OCI-LY3 (cell line): ENCODE measurements at regions not wholly inside any gene's neighbourhood (a gene's known extent, or its start where the extent isn't known, plus 50 kb on each side); places are given as distances from the start of the nearest gene placed in this dataset.

Source experiments
- H2AFZ ChIP-seq: fragments of 200-600, 300-600 bp; shearing (Covaris generic); 2 replicates; pipeline ENCODE4 v1.6.0; 2014; ENCODE audit warnings: antibody characterized with exemption, low read depth, low read length
- H3K27ac ChIP-seq: fragments of 200-600, 300-600 bp; sonication (generic); 2 replicates; pipeline ENCODE4 v1.5.1; 2014; ENCODE audit warnings: mild to moderate bottlenecking, low read length, moderate library complexity, mixed read lengths
- H3K27me3 ChIP-seq: fragments of 200-600, 300-600 bp; sonication (generic); 2 replicates; pipeline ENCODE4 v1.6.1; 2014; ENCODE audit warnings: low read depth, low read length, mixed read lengths
- H3K36me3 ChIP-seq: fragments of 200-600, 300-600 bp; sonication (generic); replicated peaks from 2 replicates; pipeline ENCODE3; 2014; ENCODE audit warnings: low read depth, low read length, mixed read lengths
- H3K4me1 ChIP-seq: fragments of 300-600, 200-600 bp; sonication (generic); 2 replicates; pipeline ENCODE4 v1.6.1; 2014; ENCODE audit warnings: low read length, mixed read lengths
- H3K4me2 ChIP-seq: fragments of 200-600, 300-600 bp; sonication (generic); 2 replicates; pipeline ENCODE4 v1.6.1; 2014; ENCODE audit warnings: low read length, mixed read lengths
- H3K4me3 ChIP-seq: fragments of 300-600, 200-600 bp; sonication (generic); 2 replicates; pipeline ENCODE4 v1.5.1; 2014; ENCODE audit warnings: antibody characterized with exemption, mild to moderate bottlenecking, low read length, moderate library complexity
- H3K79me2 ChIP-seq: fragments of 300-600, 200-600 bp; shearing (Covaris generic); 2 replicates; pipeline ENCODE4 v1.6.1; 2014; ENCODE audit warnings: mild to moderate bottlenecking, low read length, mixed read lengths
- H3K9ac ChIP-seq: fragments of 300-600, 200-600 bp; shearing (Covaris generic); 2 replicates; pipeline ENCODE4 v1.6.0; 2014; ENCODE audit warnings: mild to moderate bottlenecking, low read length, moderate library complexity
- H3K9me3 ChIP-seq: fragments of 200-600, 300-600 bp; shearing (Covaris generic); 2 replicates; pipeline ENCODE4 v1.6.1; 2014; ENCODE audit warnings: low read length, mixed read lengths; ENCODE audit not compliant: insufficient read depth
- H4K20me1 ChIP-seq: fragments of 200-600, 300-600 bp; sonication (generic); 2 replicates; pipeline ENCODE4 v1.6.1; 2016; ENCODE audit warnings: low read length, mixed read lengths; ENCODE audit not compliant: insufficient read depth
- CTCF ChIP-seq: fragments of 200-600, 300-600 bp; sonication (generic); IDR thresholded peaks from 2 replicates; pipeline ENCODE4 v1.5.1; 2014; ENCODE audit warnings: antibody characterized with exemption, low read length, low read depth
- EZH2phosphoT487 ChIP-seq: fragments of 200-600 bp; shearing (Covaris generic); IDR thresholded peaks from 2 replicates; pipeline ENCODE4 v1.6.1; 2018; ENCODE audit warnings: antibody characterized with exemption, mixed run types, low read depth

GRCh38 chr4:104113850-104114249 is 380.8 kb downstream of the CXXC4 start:
- Histone ChIP-seq H4K20me1 (no peaks in the 10 kb centered on the region), H3K27ac (no peak overlapping the region), H3K36me3 (no peaks in the 10 kb centered on the region), H3K4me2 (no peak overlapping the region), H3K9me3 (no peaks in the 10 kb centered on the region), H2AFZ (no peak overlapping the region), H3K79me2 (no peaks in the 10 kb centered on the region), H3K27me3 (no peaks in the 10 kb centered on the region), H3K9ac (no peak overlapping the region), H3K4me3 (no peak overlapping the region), H3K4me1 (no peaks in the 10 kb centered on the region)
- TF ChIP-seq CTCF (no peak), EZH2phosphoT487 (no peak)

DNA sequence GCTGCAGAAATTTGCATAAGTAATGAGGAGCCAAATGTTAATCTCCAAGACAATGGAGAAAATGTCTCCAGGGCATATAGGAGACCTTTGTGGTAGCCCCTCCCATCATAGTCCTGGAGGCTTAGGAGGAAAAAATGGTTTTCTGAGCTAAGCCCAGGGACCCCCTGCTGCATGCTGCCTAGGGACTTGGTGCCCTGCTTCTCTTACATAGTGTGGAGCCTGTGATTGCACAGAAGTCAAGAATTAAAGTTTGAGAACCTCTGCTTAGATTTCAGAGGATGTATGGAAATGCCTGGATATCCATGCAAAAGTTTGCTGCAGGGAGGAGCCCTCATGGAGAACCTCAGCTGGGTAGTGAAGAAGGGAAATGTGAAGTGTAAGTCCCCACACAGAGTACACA is 379.4 kb upstream of the TACR3 start:
- no peak overlapping the region for H2AFZ ChIP-seq
- H3K27ac ChIP-seq = no peak overlapping the region
- H3K4me1 ChIP-seq = no peaks in the 10 kb centered on the region
- no peak overlapping the region for H3K4me2 ChIP-seq
- TF ChIP-seq EZH2phosphoT487 = no peak
- TF ChIP-seq CTCF = no peak
- H3K79me2 ChIP-seq = no peaks in the 10 kb centered on the region
- H3K9me3 ChIP-seq = peaks cover 6% of the 10 kb centered on the region; the same call in 1 of the 2 replicates
- no peaks in the 10 kb centered on the region for H3K27me3 ChIP-seq
- no peak overlapping the region for H3K9ac ChIP-seq
- H3K4me3 ChIP-seq = no peak overlapping the region
- no peaks in the 10 kb centered on the region for H3K36me3 ChIP-seq
- H4K20me1 ChIP-seq = no peaks in the 10 kb centered on the region

GRCh38 chr4:104093247-104093646 is 373.5 kb upstream of the TACR3 start:
- Histone ChIP-seq H3K9me3 (peaks cover 6% of the 10 kb centered on the region; the same call in 1 of the 2 replicates), H3K79me2 (no peaks in the 10 kb centered on the region), H2AFZ (no peak overlapping the region), H4K20me1 (no peaks in the 10 kb centered on the region), H3K27ac (no peak overlapping the region), H3K4me3 (no peak overlapping the region), H3K4me2 (no peak overlapping the region), H3K4me1 (no peaks in the 10 kb centered on the region), H3K36me3 (no peaks in the 10 kb centered on the region), H3K9ac (no peak overlapping the region), H3K27me3 (no peaks in the 10 kb centered on the region)
- TF ChIP-seq EZH2phosphoT487 (no peak), CTCF (no peak)

DNA sequence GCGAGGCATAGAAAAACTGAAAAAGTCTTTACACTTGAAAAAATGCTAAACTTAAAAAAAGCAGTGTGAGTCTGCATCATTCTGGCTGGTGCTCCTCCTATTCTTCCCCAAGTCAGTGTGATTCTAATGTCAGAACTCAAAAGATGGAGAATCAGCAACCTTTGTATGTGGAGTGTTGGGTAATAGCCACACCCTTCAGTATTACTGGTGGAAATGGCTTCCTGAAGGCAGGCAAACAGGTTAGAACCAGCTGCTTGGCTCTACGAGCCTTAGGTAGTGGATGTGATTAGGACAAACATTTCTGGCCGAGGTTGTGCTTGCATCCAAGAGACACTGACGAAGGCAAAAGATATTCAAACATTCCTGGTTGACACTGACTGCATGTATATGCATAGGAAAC is 353.4 kb upstream of the TACR3 start:
- Histone ChIP-seq H3K4me1 (no peaks in the 10 kb centered on the region), H2AFZ (no peak overlapping the region), H3K27me3 (no peaks in the 10 kb centered on the region), H3K36me3 (no peaks in the 10 kb centered on the region), H3K4me2 (no peak overlapping the region), H3K9ac (no peak overlapping the region), H3K9me3 (no peaks in the 10 kb centered on the region), H3K4me3 (no peak overlapping the region), H4K20me1 (no peaks in the 10 kb centered on the region), H3K79me2 (no peaks in the 10 kb centered on the region), H3K27ac (no peak overlapping the region)
- TF ChIP-seq EZH2phosphoT487 (no peak), CTCF (no peak)
